ENCODE measurements at regions not wholly inside any gene's neighbourhood (a gene's known extent, or its start where the extent isn't known, plus 50 kb on each side); places are given as distances from the start of the nearest gene placed in this dataset.

- H3K4me3 ChIP-seq (replicated peaks; ENCODE audit: low read depth, low read length) = no peak overlapping the region
- no peak for TF ChIP-seq CTCF (IDR thresholded peaks at IDR 0.05; ENCODE audit: low read length, missing control alignments)
- DNase-seq (ENCODE audit: low read depth) = no peak
These were observed 261.5 kb upstream of the SOX4 start for GRCh38 chr6:21332077-21332476.

- no peak overlapping the region for H3K4me3 ChIP-seq (replicated peaks; ENCODE audit: low read depth, low read length)
- DNase-seq (ENCODE audit: low read depth) = no peak
- TF ChIP-seq CTCF (IDR thresholded peaks at IDR 0.05; ENCODE audit: low read length, missing control alignments) = no peak
These were observed 260.9 kb upstream of the SOX4 start for GRCh38 chr6:21332660-21333059.

- no peak for TF ChIP-seq CTCF (IDR thresholded peaks at IDR 0.05; ENCODE audit: low read length, missing control alignments)
- no peak overlapping the region for H3K4me3 ChIP-seq (replicated peaks; ENCODE audit: low read depth, low read length)
- DNase-seq (ENCODE audit: low read depth) = no peak
These were observed 259.8 kb upstream of the SOX4 start for GRCh38 chr6:21333715-21334114.

- H3K4me3 ChIP-seq (replicated peaks; ENCODE audit: low read depth, low read length) = no peak overlapping the region
- DNase-seq (ENCODE audit: low read depth) = no peak
- no peak for TF ChIP-seq CTCF (IDR thresholded peaks at IDR 0.05; ENCODE audit: low read length, missing control alignments)
These were observed 258.9 kb upstream of the SOX4 start for GRCh38 chr6:21334651-21335050.

- no peak for DNase-seq (ENCODE audit: low read depth)
- TF ChIP-seq CTCF (IDR thresholded peaks at IDR 0.05; ENCODE audit: low read length, missing control alignments) = no peak
- H3K4me3 ChIP-seq (replicated peaks; ENCODE audit: low read depth, low read length) = no peak overlapping the region
These were observed 258.0 kb upstream of the SOX4 start for GRCh38 chr6:21335591-21335990.

GRCh38 chr6:21337263-21337662 is 256.3 kb upstream of the SOX4 start:
- no peak for DNase-seq (ENCODE audit: low read depth)
- no peak for TF ChIP-seq CTCF (IDR thresholded peaks at IDR 0.05; ENCODE audit: low read length, missing control alignments)
- H3K4me3 ChIP-seq (replicated peaks; ENCODE audit: low read depth, low read length) = no peak overlapping the region

GRCh38 chr6:21340573-21340972 is 253.0 kb upstream of the SOX4 start:
- DNase-seq (ENCODE audit: low read depth) = peak; percentile 27
- no peak overlapping the region for H3K4me3 ChIP-seq (replicated peaks; ENCODE audit: low read depth, low read length)
- no peak for TF ChIP-seq CTCF (IDR thresholded peaks at IDR 0.05; ENCODE audit: low read length, missing control alignments)
